Progenitor cell of endocrine pancreas (in vitro differentiated cells): ENCODE measurements at regions not wholly inside any gene's neighbourhood (a gene's known extent, or its start where the extent isn't known, plus 50 kb on each side); places are given as distances from the start of the nearest gene placed in this dataset.

Experiments used
- DNase-seq: peaks from one replicate; pipeline ENCODE4 v3.0.0; 2021; ENCODE audit warnings: low spot score; ENCODE audit not compliant: unreplicated experiment
- H3K27ac Mint-ChIP-seq: 2 replicates; pipeline ENCODE4 v1.8.0; 2021; ENCODE audit warnings: mild to moderate bottlenecking, moderate library complexity, mixed read lengths
- H3K27me3 Mint-ChIP-seq: 2 replicates; pipeline ENCODE4 v1.8.0; 2021; ENCODE audit warnings: mixed read lengths
- H3K36me3 Mint-ChIP-seq: 2 replicates; pipeline ENCODE4 v1.8.0; 2022; ENCODE audit warnings: mixed read lengths; ENCODE audit not compliant: insufficient read depth
- H3K4me1 Mint-ChIP-seq: 2 replicates; pipeline ENCODE4 v1.8.0; 2021; ENCODE audit warnings: low read depth, mixed read lengths
- H3K4me3 Mint-ChIP-seq: 2 replicates; pipeline ENCODE4 v1.8.0; 2021; ENCODE audit warnings: low read depth, mild to moderate bottlenecking, moderate library complexity, mixed read lengths
- H3K9me3 Mint-ChIP-seq: 2 replicates; pipeline ENCODE4 v1.8.0; 2021; ENCODE audit warnings: low read depth, mixed read lengths
- TF ChIP-seq, protein P1 (sequence below): fragments of 200-600 bp; sonication (generic); IDR thresholded peaks from one replicate; pipeline ENCODE4 v1.5.0; 2021; ENCODE audit warnings: antibody characterized with exemption, mild to moderate bottlenecking; ENCODE audit not compliant: unreplicated experiment

DNA sequence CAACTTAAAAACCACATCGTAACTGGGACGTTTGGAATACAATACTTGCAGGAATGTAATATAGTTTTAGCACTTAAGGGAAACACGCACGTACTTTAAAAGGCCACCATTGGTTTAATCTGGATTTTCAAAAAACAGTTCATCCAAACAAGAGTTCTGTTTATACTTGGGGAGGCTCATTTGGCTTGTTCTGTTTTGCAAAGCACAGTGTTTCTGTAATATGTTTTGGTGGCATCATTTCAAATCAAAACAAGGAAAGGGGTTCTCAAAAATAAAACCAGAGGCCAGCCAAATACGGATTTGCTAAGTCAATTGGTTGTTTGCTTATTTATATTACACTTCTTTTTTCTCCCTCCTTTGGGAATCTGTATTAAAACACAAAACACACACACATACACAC, 656.1 kb upstream of the SOX9 start:
- H3K27me3 Mint-ChIP-seq, result peaks cover 5% of the 10 kb centered on the region
- H3K4me3 Mint-ChIP-seq, result no peak overlapping the region
- H3K4me1 Mint-ChIP-seq, result no peaks in the 10 kb centered on the region
- H3K36me3 Mint-ChIP-seq, result no peaks in the 10 kb centered on the region
- no peak overlapping the region for H3K27ac Mint-ChIP-seq
- TF ChIP-seq, protein P1, sequence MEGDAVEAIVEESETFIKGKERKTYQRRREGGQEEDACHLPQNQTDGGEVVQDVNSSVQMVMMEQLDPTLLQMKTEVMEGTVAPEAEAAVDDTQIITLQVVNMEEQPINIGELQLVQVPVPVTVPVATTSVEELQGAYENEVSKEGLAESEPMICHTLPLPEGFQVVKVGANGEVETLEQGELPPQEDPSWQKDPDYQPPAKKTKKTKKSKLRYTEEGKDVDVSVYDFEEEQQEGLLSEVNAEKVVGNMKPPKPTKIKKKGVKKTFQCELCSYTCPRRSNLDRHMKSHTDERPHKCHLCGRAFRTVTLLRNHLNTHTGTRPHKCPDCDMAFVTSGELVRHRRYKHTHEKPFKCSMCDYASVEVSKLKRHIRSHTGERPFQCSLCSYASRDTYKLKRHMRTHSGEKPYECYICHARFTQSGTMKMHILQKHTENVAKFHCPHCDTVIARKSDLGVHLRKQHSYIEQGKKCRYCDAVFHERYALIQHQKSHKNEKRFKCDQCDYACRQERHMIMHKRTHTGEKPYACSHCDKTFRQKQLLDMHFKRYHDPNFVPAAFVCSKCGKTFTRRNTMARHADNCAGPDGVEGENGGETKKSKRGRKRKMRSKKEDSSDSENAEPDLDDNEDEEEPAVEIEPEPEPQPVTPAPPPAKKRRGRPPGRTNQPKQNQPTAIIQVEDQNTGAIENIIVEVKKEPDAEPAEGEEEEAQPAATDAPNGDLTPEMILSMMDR, result no peak
- peaks cover 11% of the 10 kb centered on the region for H3K9me3 Mint-ChIP-seq
- DNase-seq, result no peak

DNA sequence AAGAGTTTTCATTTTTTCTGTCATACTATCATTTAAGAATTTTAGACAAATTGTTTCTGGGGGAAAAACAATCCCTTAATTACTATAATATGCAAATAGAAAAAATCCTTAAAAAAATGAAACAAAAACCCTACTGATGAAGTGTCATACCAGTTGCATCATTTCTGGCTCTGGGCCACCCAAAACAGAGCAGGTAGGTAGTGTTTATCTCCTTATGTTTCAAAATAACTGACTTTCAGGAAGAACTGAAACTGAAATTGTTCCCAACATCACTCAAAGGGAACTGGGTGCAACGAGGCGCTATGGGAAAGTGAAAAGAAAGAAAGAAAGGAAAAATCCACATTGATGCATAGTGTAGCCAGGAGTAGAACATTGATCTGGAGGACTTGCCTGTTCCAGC, 653.1 kb upstream of the SOX9 start:
- Mint-ChIP-seq H3K27ac (no peak overlapping the region), H3K4me1 (no peaks in the 10 kb centered on the region), H3K9me3 (peaks cover 9% of the 10 kb centered on the region), H3K27me3 (peaks cover 4% of the 10 kb centered on the region), H3K4me3 (no peak overlapping the region), H3K36me3 (no peaks in the 10 kb centered on the region)
- TF ChIP-seq, protein P1, result no peak
- DNase-seq, result no peak

DNA sequence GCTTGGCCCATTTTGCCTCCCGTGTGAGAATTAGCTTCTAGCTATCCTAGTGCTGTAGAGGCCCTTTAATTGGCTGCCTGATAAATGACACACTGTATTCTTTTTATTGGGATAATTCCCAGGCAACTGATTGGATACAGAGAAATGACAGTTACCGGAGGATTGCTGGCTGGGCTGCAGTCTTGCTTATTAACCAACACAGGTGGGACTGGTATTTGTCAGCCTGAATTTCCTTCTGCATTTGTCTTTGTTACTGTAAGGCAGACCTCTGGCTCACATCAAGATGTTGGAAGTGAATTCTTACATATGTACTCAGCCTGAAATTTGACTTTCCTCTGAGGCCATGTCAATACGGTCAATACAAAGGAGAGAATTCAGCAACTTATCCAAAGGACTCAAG, 650.8 kb upstream of the SOX9 start:
- peaks cover 3% of the 10 kb centered on the region for H3K9me3 Mint-ChIP-seq
- TF ChIP-seq, protein P1, result no peak
- no peaks in the 10 kb centered on the region for H3K36me3 Mint-ChIP-seq
- no peaks in the 10 kb centered on the region for H3K4me1 Mint-ChIP-seq
- H3K4me3 Mint-ChIP-seq, result no peak overlapping the region
- no peak for DNase-seq
- no peak overlapping the region for H3K27ac Mint-ChIP-seq
- H3K27me3 Mint-ChIP-seq, result peaks cover 5% of the 10 kb centered on the region

DNA sequence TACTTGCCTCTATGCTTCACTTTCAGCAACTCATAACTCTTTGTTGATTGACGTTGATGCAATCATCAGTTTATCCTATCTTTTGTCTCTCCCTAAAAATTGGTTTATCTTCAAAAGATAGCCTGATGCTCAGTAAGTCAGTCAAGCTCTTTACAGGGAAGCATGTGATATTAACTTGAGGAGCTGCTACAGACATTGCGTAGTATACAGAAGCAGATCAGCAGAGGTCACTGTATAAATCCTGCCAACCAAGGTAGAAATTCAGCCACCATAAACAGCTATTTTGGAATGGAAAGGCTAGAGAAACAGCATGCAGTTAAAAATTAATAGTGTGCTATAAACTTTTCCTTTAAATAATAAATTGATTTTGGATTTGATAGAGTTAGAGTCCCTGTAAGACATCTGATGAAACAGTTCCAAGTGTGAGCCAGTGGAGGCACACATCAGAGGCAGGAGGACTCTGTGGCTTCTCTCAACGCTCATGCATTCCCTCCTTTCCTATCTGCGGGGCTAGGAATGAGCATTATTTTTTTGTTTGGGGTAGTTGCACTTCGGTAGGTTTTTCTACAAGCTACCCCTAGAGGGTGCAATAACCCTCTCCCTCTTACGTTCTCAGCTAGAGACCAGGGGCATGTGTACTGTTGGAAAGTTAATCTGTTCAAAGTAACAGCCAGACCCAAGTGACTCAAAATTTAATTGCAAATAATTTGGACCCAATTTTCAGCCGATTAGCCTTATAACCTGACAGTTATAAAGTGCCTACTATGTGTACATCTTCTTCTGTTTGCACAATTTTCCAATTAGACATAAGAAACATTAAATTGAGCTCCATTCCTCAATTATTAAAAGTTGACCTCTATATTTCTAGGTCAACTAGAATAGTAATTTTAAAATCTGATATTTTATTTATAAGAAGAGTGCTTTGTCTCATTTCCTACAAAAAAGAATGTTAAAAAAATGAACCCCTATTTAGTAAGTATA, 647.7 kb upstream of the SOX9 start:
- H3K9me3 Mint-ChIP-seq, result no peaks in the 10 kb centered on the region
- peaks cover 2% of the 10 kb centered on the region for H3K27me3 Mint-ChIP-seq
- TF ChIP-seq, protein P1, result peak; percentile 82
- no peak for DNase-seq
- no peak overlapping the region for H3K27ac Mint-ChIP-seq
- no peaks in the 10 kb centered on the region for H3K36me3 Mint-ChIP-seq
- no peak overlapping the region for H3K4me3 Mint-ChIP-seq
- H3K4me1 Mint-ChIP-seq, result peaks cover 3% of the 10 kb centered on the region

DNA sequence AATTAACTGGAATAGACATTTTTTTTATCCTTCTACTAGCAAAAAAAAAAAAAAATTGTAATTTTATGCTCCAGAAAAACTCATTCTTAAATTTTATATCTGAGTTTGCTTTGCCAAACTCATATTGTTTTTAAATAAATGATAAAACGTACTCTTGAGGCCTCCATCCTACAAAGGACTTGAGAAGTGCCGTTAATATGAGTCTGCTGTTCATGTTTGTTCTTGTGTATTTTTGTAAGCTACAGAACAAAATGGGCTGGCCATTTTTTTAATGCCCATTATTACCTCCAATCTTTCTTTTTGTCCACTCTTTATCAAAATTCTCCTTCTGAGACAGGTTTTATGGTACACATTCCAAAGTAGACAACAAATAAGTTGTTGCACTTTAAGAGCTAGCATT, 643.5 kb upstream of the SOX9 start:
- TF ChIP-seq, protein P1, result no peak
- Mint-ChIP-seq H3K27me3 (peaks cover 2% of the 10 kb centered on the region), H3K4me1 (peaks cover 14% of the 10 kb centered on the region), H3K9me3 (no peaks in the 10 kb centered on the region), H3K36me3 (no peaks in the 10 kb centered on the region), H3K4me3 (no peak overlapping the region), H3K27ac (no peak overlapping the region)
- no peak for DNase-seq
